ENCODE measurements at regions not wholly inside any gene's neighbourhood (a gene's known extent, or its start where the extent isn't known, plus 50 kb on each side); places are given as distances from the start of the nearest gene placed in this dataset.

DNA sequence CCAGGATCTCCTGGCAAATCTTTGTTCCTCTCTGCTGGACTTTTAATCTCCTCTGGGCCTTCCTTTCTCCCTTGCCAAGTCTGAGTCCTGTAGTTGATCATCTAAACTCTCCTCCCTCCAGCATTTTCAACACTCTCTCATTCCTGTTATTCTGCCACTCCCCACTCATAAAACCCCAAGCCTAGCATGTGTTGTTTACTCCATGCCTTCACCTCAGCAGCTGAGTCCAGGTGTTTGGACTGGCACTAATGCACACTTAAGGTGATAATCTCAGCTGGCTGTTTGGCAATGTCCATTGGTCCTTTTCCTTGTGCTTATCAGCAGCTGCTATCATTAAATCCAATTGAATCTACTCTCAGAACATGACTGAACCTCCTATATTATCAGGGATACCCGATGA is 876.8 kb upstream of the TENM4 start:
- no peaks in the 10 kb centered on the region for H3K4me1 ChIP-seq
- TF ChIP-seq FOSB (CRISPR knock-in tag; IDR thresholded peaks at IDR 0.05) (no peak), FOSL2 (IDR thresholded peaks at IDR 0.05) (no peak), FOSL2 (CRISPR knock-in tag; IDR thresholded peaks at IDR 0.05) (no peak), MAFK (IDR thresholded peaks at IDR 0.05; ENCODE audit: partially characterized antibody) (no peak), FOXS1 (CRISPR knock-in tag; IDR thresholded peaks at IDR 0.05) (no peak), RFX5 (IDR thresholded peaks at IDR 0.05) (no peak), GATA3 (IDR thresholded peaks at IDR 0.05; ENCODE audit: borderline replicate concordance) (no peak), RNF2 (IDR thresholded peaks at IDR 0.05; ENCODE audit: borderline replicate concordance, low read depth) (no peak), JUNB (IDR thresholded peaks at IDR 0.05) (no peak), ELK1 (IDR thresholded peaks at IDR 0.05; ENCODE audit: low read depth, low read length) (no peak), POLR2AphosphoS2 (conservative IDR thresholded peaks at IDR 0.05; ENCODE audit: low read length) (no peak), ZC3H11A (IDR thresholded peaks at IDR 0.05) (no peak), EP300 (IDR thresholded peaks at IDR 0.05) (no peak)
- TF ChIP-seq, protein P1, sequence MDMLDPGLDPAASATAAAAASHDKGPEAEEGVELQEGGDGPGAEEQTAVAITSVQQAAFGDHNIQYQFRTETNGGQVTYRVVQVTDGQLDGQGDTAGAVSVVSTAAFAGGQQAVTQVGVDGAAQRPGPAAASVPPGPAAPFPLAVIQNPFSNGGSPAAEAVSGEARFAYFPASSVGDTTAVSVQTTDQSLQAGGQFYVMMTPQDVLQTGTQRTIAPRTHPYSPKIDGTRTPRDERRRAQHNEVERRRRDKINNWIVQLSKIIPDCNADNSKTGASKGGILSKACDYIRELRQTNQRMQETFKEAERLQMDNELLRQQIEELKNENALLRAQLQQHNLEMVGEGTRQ (IDR thresholded peaks at IDR 0.05), result no peak
- ChIA-PET CTCF (no interaction called here), POLR2A (no interaction called here)
- ATAC-seq (no peak), FAIRE-seq (no peak), DNase-seq (ENCODE audit: low read depth in 1 of 2, low spot score in 1 of 2) (no peak)
- WGBS (ENCODE audit: missing lambda C conversion rate), result 4% methylated on average over 1 of the region's 1 CpG
- H3K27ac ChIP-seq, result no peak overlapping the region
- no peak overlapping the region for H3K4me3 ChIP-seq
- no peak overlapping the region for H3K4me2 ChIP-seq
- no peaks in the 10 kb centered on the region for H3K9me3 ChIP-seq

GRCh38 chr11:80315200-80315599 is 874.4 kb upstream of the TENM4 start:
- Histone ChIP-seq H3K27ac (no peak overlapping the region), H3K4me2 (no peak overlapping the region), H3K4me1 (no peaks in the 10 kb centered on the region), H3K4me3 (no peak overlapping the region), H3K9me3 (no peaks in the 10 kb centered on the region)
- ATAC-seq, result no peak
- TF ChIP-seq HMGXB4 (CRISPR knock-in tag; IDR thresholded peaks at IDR 0.05; ENCODE audit: borderline replicate concordance) (no peak), POLR2AphosphoS2 (conservative IDR thresholded peaks at IDR 0.05; ENCODE audit: low read length) (no peak), MAZ (IDR thresholded peaks at IDR 0.05; ENCODE audit: borderline replicate concordance, low read depth, low read length) (no peak)
- TF ChIP-seq, protein P2, sequence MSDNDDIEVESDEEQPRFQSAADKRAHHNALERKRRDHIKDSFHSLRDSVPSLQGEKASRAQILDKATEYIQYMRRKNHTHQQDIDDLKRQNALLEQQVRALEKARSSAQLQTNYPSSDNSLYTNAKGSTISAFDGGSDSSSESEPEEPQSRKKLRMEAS (IDR thresholded peaks at IDR 0.05), result no peak
- WGBS (ENCODE audit: missing lambda C conversion rate), result 0% methylated on average over 2 of the region's 2 CpGs
- CTCF ChIA-PET, result no interaction called here
- no peak for DNase-seq (ENCODE audit: low read depth in 1 of 2, low spot score in 1 of 2)
- POLR2A ChIA-PET, result no interaction called here
- FAIRE-seq, result no peak

GRCh38 chr11:80309301-80309700 is 868.5 kb upstream of the TENM4 start:
- no peaks in the 10 kb centered on the region for H3K4me1 ChIP-seq
- CTCF ChIA-PET, result interaction anchor here (1.1 kb wide), 1 partner anchor 10 kb away, joined by 3 read pairs; no protein-coding TSS in a partner anchor
- H3K4me2 ChIP-seq, result no peak overlapping the region
- POLR2A ChIA-PET, result no interaction called here
- H3K9me3 ChIP-seq, result no peaks in the 10 kb centered on the region
- no peak overlapping the region for H3K4me3 ChIP-seq
- TF ChIP-seq POLR2A (IDR thresholded peaks at IDR 0.05; ENCODE audit: low read length) (no peak), FOSB (CRISPR knock-in tag; IDR thresholded peaks at IDR 0.05) (no peak), KDM5A (IDR thresholded peaks at IDR 0.05) (no peak), BHLHE40 (IDR thresholded peaks at IDR 0.05; ENCODE audit: low read depth, low read length) (no peak), ELK1 (IDR thresholded peaks at IDR 0.05; ENCODE audit: low read depth, low read length) (no peak)
- no peak for ATAC-seq
- no peak for DNase-seq (ENCODE audit: low read depth in 1 of 2, low spot score in 1 of 2)
- no peak overlapping the region for H3K27ac ChIP-seq
- no peak for FAIRE-seq
